Right lobe of liver (tissue), 4 donors: ENCODE measurements at regions not wholly inside any gene's neighbourhood (a gene's known extent, or its start where the extent isn't known, plus 50 kb on each side); places are given as distances from the start of the nearest gene placed in this dataset.

Source experiments
- CTCF ChIP-seq, 4 donors: fragments of 200-600 bp in 3 of 4; fragments of 450-650 bp in 1 of 4; IDR thresholded peaks; one replicate each; pipeline versions ENCODE4 v1.5.1 to v1.8.0; 2016 to 2022; ENCODE audit warnings: antibody characterized with exemption in 4 of 4, mild to moderate bottlenecking in 2 of 4
- POLR2A ChIP-seq: fragments of 450-650 bp; IDR thresholded peaks from one replicate; pipeline ENCODE4 v1.6.1; 2017; ENCODE audit warnings: antibody characterized with exemption, mild to moderate bottlenecking
- donor health status: DM: no; HTN: no; CAD: no.
- donor health status: DM: no; HTN: no; CAD: no.
- donor health status: DM: no; HTN: yes; CAD: no.

- TF ChIP-seq POLR2A (no peak), CTCF (IDR thresholded peaks at IDR 0.05) (no peak)
Measured at GRCh38 chr7:54084340-54084739, 457.8 kb upstream of the VSTM2A start.
